IMR-90 (cell line): ENCODE measurements at regions not wholly inside any gene's neighbourhood (a gene's known extent, or its start where the extent isn't known, plus 50 kb on each side); places are given as distances from the start of the nearest gene placed in this dataset.

Source experiments
- BHLHE40 ChIP-seq: fragments of 150-350 bp; IDR thresholded peaks from 2 replicates; pipeline ENCODE4 v1.6.1; 2016; ENCODE audit warnings: mild to moderate bottlenecking, low read depth, low read length
- FOS ChIP-seq: fragments of 150-350 bp; IDR thresholded peaks from 2 replicates; pipeline ENCODE4 v1.6.1; 2016; ENCODE audit warnings: low read depth, low read length
- MAZ ChIP-seq: IDR thresholded peaks from 2 replicates; pipeline ENCODE4 v1.6.1; 2012; ENCODE audit warnings: low read depth, mild to moderate bottlenecking, low read length, improper control_type of control experiment, moderate library complexity, borderline replicate concordance
- POLR2A ChIP-seq: IDR thresholded peaks from 2 replicates; pipeline ENCODE4 v1.6.1; 2012; ENCODE audit warnings: mild to moderate bottlenecking, low read depth, low read length
- RCOR1 ChIP-seq: IDR thresholded peaks from 2 replicates; pipeline ENCODE4 v1.6.1; 2012; ENCODE audit warnings: mild to moderate bottlenecking, low read length, improper control_type of control experiment; ENCODE audit not compliant: insufficient replicate concordance
- RFX5 ChIP-seq: IDR thresholded peaks from 2 replicates; pipeline ENCODE4 v1.8.0; 2012; ENCODE audit warnings: low read depth, mild to moderate bottlenecking, low read length, moderate library complexity
- SMC3 ChIP-seq: fragments of 150-350 bp; IDR thresholded peaks from 2 replicates; pipeline ENCODE4 v1.6.1; 2016; ENCODE audit warnings: low read depth, mild to moderate bottlenecking, antibody characterized with exemption, low read length, moderate library complexity
- TF ChIP-seq, protein P1 (sequence below): conservative IDR thresholded peaks from 2 replicates; pipeline ENCODE4 v1.5.1; 2012; ENCODE audit warnings: mild to moderate bottlenecking, low read depth, low read length, improper control_type of control experiment
- TF ChIP-seq, protein P2 (sequence below): fragments of 150-350 bp; IDR thresholded peaks from 2 replicates; pipeline ENCODE4 v1.6.1; 2017; ENCODE audit warnings: mild to moderate bottlenecking, antibody characterized with exemption, low read length, low read depth

DNA sequence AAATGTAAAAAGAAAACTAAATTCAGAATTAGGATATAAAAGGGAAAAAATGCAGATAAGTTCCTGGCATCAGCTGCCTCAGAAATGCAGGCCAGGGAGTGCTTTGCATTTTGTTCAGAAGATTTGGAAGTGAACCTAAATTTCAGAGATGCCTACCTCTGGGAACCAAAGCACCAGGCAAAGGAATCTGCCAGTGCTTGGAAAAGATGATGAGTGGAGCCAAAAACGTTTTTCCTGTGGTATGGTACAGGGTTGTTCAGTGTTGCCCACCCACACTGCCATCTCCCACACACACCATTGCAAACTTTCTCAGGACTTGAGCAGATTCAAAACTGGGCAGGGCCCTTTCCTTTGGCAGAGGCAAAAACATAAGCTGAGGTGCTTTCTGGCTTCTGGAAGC, 349.5 kb downstream of the TGFB2 start:
- TF ChIP-seq RFX5 (no peak), SMC3 (no peak), MAZ (no peak), FOS (no peak), RCOR1 (no peak), POLR2A (no peak), BHLHE40 (no peak)
- TF ChIP-seq, protein P1, sequence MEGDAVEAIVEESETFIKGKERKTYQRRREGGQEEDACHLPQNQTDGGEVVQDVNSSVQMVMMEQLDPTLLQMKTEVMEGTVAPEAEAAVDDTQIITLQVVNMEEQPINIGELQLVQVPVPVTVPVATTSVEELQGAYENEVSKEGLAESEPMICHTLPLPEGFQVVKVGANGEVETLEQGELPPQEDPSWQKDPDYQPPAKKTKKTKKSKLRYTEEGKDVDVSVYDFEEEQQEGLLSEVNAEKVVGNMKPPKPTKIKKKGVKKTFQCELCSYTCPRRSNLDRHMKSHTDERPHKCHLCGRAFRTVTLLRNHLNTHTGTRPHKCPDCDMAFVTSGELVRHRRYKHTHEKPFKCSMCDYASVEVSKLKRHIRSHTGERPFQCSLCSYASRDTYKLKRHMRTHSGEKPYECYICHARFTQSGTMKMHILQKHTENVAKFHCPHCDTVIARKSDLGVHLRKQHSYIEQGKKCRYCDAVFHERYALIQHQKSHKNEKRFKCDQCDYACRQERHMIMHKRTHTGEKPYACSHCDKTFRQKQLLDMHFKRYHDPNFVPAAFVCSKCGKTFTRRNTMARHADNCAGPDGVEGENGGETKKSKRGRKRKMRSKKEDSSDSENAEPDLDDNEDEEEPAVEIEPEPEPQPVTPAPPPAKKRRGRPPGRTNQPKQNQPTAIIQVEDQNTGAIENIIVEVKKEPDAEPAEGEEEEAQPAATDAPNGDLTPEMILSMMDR = no peak
- TF ChIP-seq, protein P2, sequence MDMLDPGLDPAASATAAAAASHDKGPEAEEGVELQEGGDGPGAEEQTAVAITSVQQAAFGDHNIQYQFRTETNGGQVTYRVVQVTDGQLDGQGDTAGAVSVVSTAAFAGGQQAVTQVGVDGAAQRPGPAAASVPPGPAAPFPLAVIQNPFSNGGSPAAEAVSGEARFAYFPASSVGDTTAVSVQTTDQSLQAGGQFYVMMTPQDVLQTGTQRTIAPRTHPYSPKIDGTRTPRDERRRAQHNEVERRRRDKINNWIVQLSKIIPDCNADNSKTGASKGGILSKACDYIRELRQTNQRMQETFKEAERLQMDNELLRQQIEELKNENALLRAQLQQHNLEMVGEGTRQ = no peak
